Mesodermal cell (in vitro differentiated cells): ENCODE measurements at regions not wholly inside any gene's neighbourhood (a gene's known extent, or its start where the extent isn't known, plus 50 kb on each side); places are given as distances from the start of the nearest gene placed in this dataset.
A peak's percentile ranks its signal among the peaks of the same experiment; 100 is the strongest.
"Not testable (repeated sequence)": the region's sequence is repeated elsewhere in the genome, so short reads cannot be mapped to it uniquely, and the experiment has no call there.

Experiments
- H3K27ac ChIP-seq: 2 replicates; pipeline ENCODE4 v1.7.0; 2013; ENCODE audit warnings: mild to moderate bottlenecking, low read depth, low read length, moderate library complexity; ENCODE audit not compliant: severe bottlenecking
- H3K36me3 ChIP-seq: 2 replicates; pipeline ENCODE4 v1.7.1; 2013; ENCODE audit warnings: mild to moderate bottlenecking, low read length, moderate library complexity; ENCODE audit not compliant: control insufficient read depth, insufficient read depth
- H3K4me1 ChIP-seq: one replicate; pipeline ENCODE4 v1.7.1; 2013; ENCODE audit warnings: mild to moderate bottlenecking, low read length; ENCODE audit not compliant: insufficient read depth, control insufficient read depth, poor library complexity, severe bottlenecking
- H3K4me3 ChIP-seq: 2 replicates; pipeline ENCODE4 v1.7.0; 2013; ENCODE audit warnings: low read length, control low read depth, mild to moderate bottlenecking; ENCODE audit not compliant: insufficient read depth, poor library complexity, severe bottlenecking; ENCODE audit errors: extremely low read depth
- H3K9me3 ChIP-seq: 2 replicates; pipeline ENCODE4 v1.7.1; 2013; ENCODE audit warnings: mild to moderate bottlenecking, low read length, moderate library complexity; ENCODE audit not compliant: control insufficient read depth
- WGBS, 2 experiments: methylation state at CpG; one replicate each; pipeline ENCODE4 v1.1.5; 2013; ENCODE audit warnings: missing lambda C conversion rate in 2 of 2; ENCODE audit not compliant: insufficient coverage in 2 of 2; 5-methylcytosine and 5-hydroxymethylcytosine counted together

DNA sequence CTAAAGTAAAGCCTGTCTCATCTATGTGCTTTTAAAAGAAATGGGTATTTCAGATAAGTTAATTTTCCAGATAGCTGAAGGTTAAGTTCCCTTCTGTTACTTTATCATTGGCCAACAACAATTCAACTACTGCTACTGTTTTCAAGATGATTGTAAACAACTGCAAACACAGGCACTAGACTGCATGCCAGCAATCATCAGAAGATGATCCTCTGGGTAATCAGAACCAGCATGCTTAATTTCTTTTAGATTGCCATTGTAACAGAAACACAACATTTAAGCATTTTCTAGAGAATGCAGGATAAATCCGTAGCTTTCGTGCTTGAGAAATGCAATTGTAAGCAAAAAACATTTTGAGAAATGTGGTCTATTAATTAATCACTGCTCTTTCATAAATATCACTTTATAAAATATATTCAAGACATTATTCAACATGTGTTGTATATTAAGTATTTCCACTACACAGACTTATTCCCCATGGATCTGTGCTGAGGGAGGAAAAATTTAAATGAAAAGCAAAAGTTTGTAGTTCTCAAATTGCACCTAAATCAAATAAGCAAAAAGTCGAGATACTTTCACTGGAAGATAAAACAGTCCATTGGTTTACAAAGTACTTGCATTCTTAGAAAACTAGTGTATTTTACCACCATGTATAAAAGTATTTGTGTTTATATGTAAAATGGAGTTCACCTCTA is 133.7 kb downstream of the ATL2 start:
- no CpG with 5 or more reads among the region's 3 CpGs for WGBS, 2 experiments
- Histone ChIP-seq H3K4me3 (no peak overlapping the region), H3K4me1 (peaks cover 11% of the 10 kb centered on the region), H3K36me3 (no peaks in the 10 kb centered on the region), H3K27ac (no peak overlapping the region), H3K9me3 (no peaks in the 10 kb centered on the region)

GRCh38 chr2:38239452-38239851 is 137.6 kb downstream of the ATL2 start:
- Histone ChIP-seq H3K9me3 (peaks cover 3% of the 10 kb centered on the region), H3K4me3 (no peak overlapping the region), H3K27ac (no peak overlapping the region), H3K36me3 (no peaks in the 10 kb centered on the region), H3K4me1 (no peaks in the 10 kb centered on the region)
- 92 to 95% methylated on average over 10 of the region's 10 CpGs for WGBS, 2 experiments

DNA sequence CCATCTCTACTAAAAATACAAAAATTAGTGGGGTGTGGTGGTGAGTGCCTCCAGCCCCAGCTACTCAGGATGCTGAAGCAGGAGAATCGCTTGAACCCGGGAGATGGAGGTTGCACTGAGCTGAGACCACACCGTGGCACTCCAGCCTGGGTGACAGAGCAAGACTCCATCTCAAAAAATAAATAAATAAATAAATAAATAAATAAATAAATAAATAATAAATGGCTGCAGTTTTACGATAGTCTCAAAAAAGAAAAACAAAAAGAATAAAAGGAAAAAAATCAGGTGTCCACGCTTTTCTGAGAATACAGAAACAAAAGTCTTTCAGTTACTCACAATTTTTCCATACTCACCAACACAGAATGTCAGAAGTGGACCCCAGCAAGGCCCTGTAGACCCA is 138.4 kb downstream of the ATL2 start:
- H3K4me3 ChIP-seq, H3K27ac ChIP-seq: not testable (repeated sequence)
- 100% methylated on average over 2 of the region's 5 CpGs; no CpG with 5 or more reads in 1 of the 2 experiments for WGBS, 2 experiments

DNA sequence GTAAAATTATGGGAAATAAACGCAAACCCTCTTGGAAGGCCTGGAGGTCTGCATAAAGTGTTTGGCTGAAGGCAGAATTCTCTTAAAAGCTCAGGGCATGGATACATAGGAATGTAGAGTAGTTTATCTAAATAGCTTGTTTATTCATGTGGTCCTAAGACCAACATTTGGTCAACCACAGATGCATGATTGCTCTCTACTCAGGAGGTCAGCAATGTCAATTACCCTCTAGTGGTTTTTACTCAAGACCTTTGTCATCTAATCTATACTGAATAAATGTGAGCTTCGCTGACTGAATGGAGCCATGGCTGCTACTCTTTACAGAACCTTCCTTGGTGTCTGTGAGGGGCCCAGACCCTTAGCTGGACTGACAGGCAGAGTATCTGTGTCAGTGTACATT is 139.8 kb downstream of the ATL2 start:
- peaks cover 7% of the 10 kb centered on the region for H3K4me1 ChIP-seq
- 88 to 95% methylated on average over 2 of the region's 2 CpGs for WGBS, 2 experiments
- H3K9me3 ChIP-seq, result peaks cover 3% of the 10 kb centered on the region
- H3K27ac ChIP-seq, result no peak overlapping the region
- H3K36me3 ChIP-seq, result no peaks in the 10 kb centered on the region
- H3K4me3 ChIP-seq, result no peak overlapping the region

More for the DNA sequence above, 138.4 kb downstream of the ATL2 start:
- H3K9me3 ChIP-seq, H3K4me1 ChIP-seq, H3K36me3 ChIP-seq: not testable (repeated sequence)

DNA sequence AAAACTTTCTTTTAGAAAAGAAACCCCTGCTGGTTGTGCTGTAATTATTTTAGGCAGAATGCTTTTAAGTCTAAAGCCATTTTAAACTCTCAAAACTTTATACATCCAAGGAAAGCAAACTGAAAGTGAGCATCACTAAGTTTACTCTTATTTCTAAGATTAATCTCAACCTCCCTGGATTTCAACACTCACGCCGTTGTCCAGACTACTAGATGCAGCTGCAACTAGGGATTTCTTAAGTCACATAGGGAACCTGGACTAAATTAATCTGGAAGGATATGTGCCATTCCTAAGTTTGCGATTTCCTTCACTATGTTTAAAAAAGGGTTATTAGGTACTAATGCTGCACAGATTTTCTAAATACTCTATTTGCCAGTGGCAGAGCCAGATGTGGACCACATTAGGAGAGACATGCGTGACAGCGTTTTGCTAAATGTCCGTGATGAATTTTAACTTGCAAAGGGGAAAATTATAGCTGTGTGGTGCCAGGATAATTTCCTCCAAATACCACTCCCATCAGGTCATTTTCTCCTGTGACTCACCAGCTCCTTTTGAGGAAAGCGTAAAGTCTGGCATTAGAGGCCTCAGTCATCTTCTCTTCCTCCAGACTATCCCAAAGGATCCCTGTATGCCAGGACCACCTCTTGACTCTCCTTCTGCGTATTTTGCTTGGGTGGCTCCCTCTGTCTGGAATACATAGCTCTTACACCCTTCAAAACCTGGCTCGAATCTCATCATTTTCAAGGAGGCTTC is 143.7 kb downstream of the ATL2 start:
- Histone ChIP-seq H3K9me3 (peaks cover 3% of the 10 kb centered on the region), H3K27ac (no peak overlapping the region), H3K4me3 (no peak overlapping the region), H3K36me3 (no peaks in the 10 kb centered on the region), H3K4me1 (peaks cover 7% of the 10 kb centered on the region)
- WGBS, 2 experiments, result 73 to 92% methylated on average over 3 to 9 of the region's 9 CpGs

DNA sequence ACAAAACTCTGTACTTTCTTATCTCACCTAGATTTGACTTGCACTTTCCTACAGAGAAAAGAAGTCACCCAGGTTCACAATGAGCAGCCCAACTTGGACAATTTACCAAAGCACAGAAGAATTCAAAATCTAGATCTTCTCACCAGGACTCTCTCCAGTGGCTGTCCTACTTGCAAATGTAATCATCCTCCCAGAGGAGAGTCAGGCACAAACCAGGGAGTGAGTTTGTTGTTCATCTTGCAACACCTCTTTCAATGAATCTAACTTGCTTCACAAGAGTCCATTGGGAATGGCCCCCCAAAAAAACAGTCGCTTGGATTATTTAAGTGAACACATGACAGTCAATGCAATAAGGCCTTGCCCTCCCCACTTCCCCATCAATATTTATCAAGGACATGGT is 144.6 kb downstream of the ATL2 start:
- Histone ChIP-seq H3K4me1 (peaks cover 7% of the 10 kb centered on the region), H3K27ac (no peak overlapping the region)

GRCh38 chr2:38230756-38231155 is 146.3 kb downstream of the ATL2 start:
- Histone ChIP-seq H3K36me3 (no peaks in the 10 kb centered on the region), H3K9me3 (peaks cover 3% of the 10 kb centered on the region), H3K27ac (no peak overlapping the region), H3K4me1 (peaks cover 7% of the 10 kb centered on the region), H3K4me3 (no peak overlapping the region)
- WGBS, 2 experiments, result 49 to 74% methylated on average over 3 of the region's 4 CpGs

More for the DNA sequence above, 144.6 kb downstream of the ATL2 start:
- 80% methylated on average over 1 of the region's 1 CpG; no CpG with 5 or more reads in 1 of the 2 experiments for WGBS, 2 experiments
- peaks cover 3% of the 10 kb centered on the region for H3K9me3 ChIP-seq
- H3K36me3 ChIP-seq, result no peaks in the 10 kb centered on the region
- no peak overlapping the region for H3K4me3 ChIP-seq

GRCh38 chr2:38228753-38229152 is 148.3 kb downstream of the ATL2 start:
- Histone ChIP-seq H3K4me3 (no peak overlapping the region), H3K27ac (no peak overlapping the region), H3K36me3 (no peaks in the 10 kb centered on the region), H3K9me3 (no peaks in the 10 kb centered on the region), H3K4me1 (peaks cover 7% of the 10 kb centered on the region)

- Histone ChIP-seq H3K27ac (peak overlapping the region; percentile 39), H3K9me3 (peaks cover 4% of the 10 kb centered on the region), H3K4me1 (no peaks in the 10 kb centered on the region), H3K36me3 (no peaks in the 10 kb centered on the region), H3K4me3 (no peak overlapping the region)
- WGBS, 2 experiments, result 40% methylated on average over 1 of the region's 1 CpG; no CpG with 5 or more reads in 1 of the 2 experiments
These were observed 149.0 kb upstream of the CYP1B1 start for GRCh38 chr2:38224821-38225437.

DNA sequence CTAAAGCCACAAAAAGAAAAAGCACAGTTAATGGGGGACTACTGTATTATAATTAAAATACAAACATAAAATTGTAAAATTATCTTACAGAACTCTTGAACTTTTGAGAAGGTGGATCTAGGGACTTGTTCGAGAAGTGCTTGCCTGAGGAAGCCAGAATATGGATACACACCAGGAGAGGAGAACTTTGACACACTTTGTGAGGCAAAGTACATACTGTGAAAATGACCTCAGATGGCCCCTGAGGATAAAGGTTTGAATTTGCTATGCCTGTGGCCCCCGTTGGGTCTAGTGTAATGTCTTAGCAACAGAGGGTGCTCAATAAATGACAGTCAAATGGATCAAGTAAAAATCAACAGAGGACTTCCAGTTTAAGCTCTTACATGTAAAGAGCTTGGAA is 148.2 kb upstream of the CYP1B1 start:
- no peak overlapping the region for H3K27ac ChIP-seq
- H3K4me3 ChIP-seq, result no peak overlapping the region
- H3K36me3 ChIP-seq, result no peaks in the 10 kb centered on the region
- H3K4me1 ChIP-seq, result no peaks in the 10 kb centered on the region
- H3K9me3 ChIP-seq, result peaks cover 4% of the 10 kb centered on the region
- WGBS, 2 experiments, result 100% methylated on average over 1 of the region's 2 CpGs; no CpG with 5 or more reads in 1 of the 2 experiments
